PC-9 (cell line): ENCODE measurements at regions not wholly inside any gene's neighbourhood (a gene's known extent, or its start where the extent isn't known, plus 50 kb on each side); places are given as distances from the start of the nearest gene placed in this dataset.

Experiments
- EZH2 ChIP-seq: fragments of 200-600 bp; sonication (generic); IDR thresholded peaks from 2 replicates; pipeline ENCODE4 v1.8.0; 2017; ENCODE audit warnings: antibody characterized with exemption, low read depth
- TF ChIP-seq, protein P1 (sequence below): fragments of 200-600 bp; sonication (generic); conservative IDR thresholded peaks from 2 replicates; pipeline ENCODE4 v1.6.1; 2017; ENCODE audit warnings: mixed run types, antibody characterized with exemption, mild to moderate bottlenecking, moderate library complexity

DNA sequence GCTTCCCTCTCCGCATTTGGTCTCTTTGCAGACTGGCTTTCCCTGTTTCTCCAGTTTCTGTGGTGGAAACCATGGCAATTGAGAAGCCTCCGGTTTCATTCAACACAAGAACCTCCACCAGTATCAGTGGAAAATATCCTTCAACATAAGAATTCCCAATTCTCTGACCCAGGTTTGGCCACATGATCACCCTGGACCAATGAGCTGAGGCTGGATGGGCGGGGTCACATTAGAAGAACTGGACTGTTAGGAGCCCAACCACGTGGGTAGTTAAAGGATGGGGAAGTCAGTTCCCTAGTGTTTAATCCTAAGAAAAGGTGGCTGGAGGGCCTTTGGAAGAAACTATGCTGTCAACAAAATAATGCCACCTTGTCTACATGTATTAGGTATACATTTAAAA, 336.3 kb downstream of the DMRT2 start:
- TF ChIP-seq, protein P1, sequence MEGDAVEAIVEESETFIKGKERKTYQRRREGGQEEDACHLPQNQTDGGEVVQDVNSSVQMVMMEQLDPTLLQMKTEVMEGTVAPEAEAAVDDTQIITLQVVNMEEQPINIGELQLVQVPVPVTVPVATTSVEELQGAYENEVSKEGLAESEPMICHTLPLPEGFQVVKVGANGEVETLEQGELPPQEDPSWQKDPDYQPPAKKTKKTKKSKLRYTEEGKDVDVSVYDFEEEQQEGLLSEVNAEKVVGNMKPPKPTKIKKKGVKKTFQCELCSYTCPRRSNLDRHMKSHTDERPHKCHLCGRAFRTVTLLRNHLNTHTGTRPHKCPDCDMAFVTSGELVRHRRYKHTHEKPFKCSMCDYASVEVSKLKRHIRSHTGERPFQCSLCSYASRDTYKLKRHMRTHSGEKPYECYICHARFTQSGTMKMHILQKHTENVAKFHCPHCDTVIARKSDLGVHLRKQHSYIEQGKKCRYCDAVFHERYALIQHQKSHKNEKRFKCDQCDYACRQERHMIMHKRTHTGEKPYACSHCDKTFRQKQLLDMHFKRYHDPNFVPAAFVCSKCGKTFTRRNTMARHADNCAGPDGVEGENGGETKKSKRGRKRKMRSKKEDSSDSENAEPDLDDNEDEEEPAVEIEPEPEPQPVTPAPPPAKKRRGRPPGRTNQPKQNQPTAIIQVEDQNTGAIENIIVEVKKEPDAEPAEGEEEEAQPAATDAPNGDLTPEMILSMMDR = no peak
- no peak for TF ChIP-seq EZH2
